Nucleus accumbens (tissue), 56 donors: ENCODE measurements at regions not wholly inside any gene's neighbourhood (a gene's known extent, or its start where the extent isn't known, plus 50 kb on each side); places are given as distances from the start of the nearest gene placed in this dataset.
A peak's percentile ranks its signal among the peaks of the same experiment; 100 is the strongest.
"Not testable (repeated sequence)": the region's sequence is repeated elsewhere in the genome, so short reads cannot be mapped to it uniquely, and the experiment has no call there.

ENCODE experiments used
- DNase-seq, 56 donors: peaks; one replicate each; lab custom pipeline; 2025; lab: John Stamatoyannopoulos, UW

- DNase-seq: no peak
Observed at GRCh38 chr11:90556026-90556425, 333.2 kb upstream of the CHORDC1 start.

- DNase-seq: no peak
Observed at GRCh38 chr11:90555477-90555876, 332.6 kb upstream of the CHORDC1 start.

- DNase-seq: no peak
Observed at GRCh38 chr11:90542092-90542491, 319.2 kb upstream of the CHORDC1 start.

GRCh38 chr11:90536301-90536700, 313.5 kb upstream of the CHORDC1 start:
- no peak for DNase-seq

GRCh38 chr11:90532125-90532524, 309.3 kb upstream of the CHORDC1 start:
- no peak for DNase-seq

GRCh38 chr11:90531001-90531400, 308.2 kb upstream of the CHORDC1 start:
- DNase-seq: no peak

GRCh38 chr11:90525962-90526361, 303.1 kb upstream of the CHORDC1 start:
- no peak for DNase-seq

- DNase-seq: no peak
Observed at GRCh38 chr11:90512846-90513245, 290.0 kb upstream of the CHORDC1 start.

GRCh38 chr11:90510839-90511238, 288.0 kb upstream of the CHORDC1 start:
- no peak for DNase-seq

- no peak for DNase-seq
Observed at GRCh38 chr11:90500922-90501568, 278.2 kb upstream of the CHORDC1 start.

GRCh38 chr11:90496722-90497121, 273.9 kb upstream of the CHORDC1 start:
- DNase-seq: no peak

GRCh38 chr11:90493379-90493778, 270.5 kb upstream of the CHORDC1 start:
- DNase-seq: no peak

GRCh38 chr11:90491466-90491865, 268.6 kb upstream of the CHORDC1 start:
- DNase-seq: no peak

GRCh38 chr11:90476442-90477007, 253.7 kb upstream of the CHORDC1 start:
- DNase-seq: peak in 8 of 56 donors; percentile 0 to 36 (median 6)

GRCh38 chr11:90468923-90469322, 246.1 kb upstream of the CHORDC1 start:
- no peak for DNase-seq

- no peak for DNase-seq
Observed at GRCh38 chr11:90465553-90465952, 242.7 kb upstream of the CHORDC1 start.

GRCh38 chr11:90455347-90455920, 232.6 kb upstream of the CHORDC1 start:
- DNase-seq: not testable (repeated sequence)

- DNase-seq: no peak
Observed at GRCh38 chr11:90453525-90453924, 230.7 kb upstream of the CHORDC1 start.

- no peak for DNase-seq
Observed at GRCh38 chr11:90449606-90450005, 226.8 kb upstream of the CHORDC1 start.

- no peak for DNase-seq
Observed at GRCh38 chr11:90448256-90448655, 225.4 kb upstream of the CHORDC1 start.

GRCh38 chr11:90447618-90448017, 224.8 kb upstream of the CHORDC1 start:
- DNase-seq: no peak

GRCh38 chr11:90446207-90446606, 223.4 kb upstream of the CHORDC1 start:
- DNase-seq: no peak
